NCI-H2081 treated with DMSO at 0.1 percent for 48 hours (cell line): ENCODE measurements at regions not wholly inside any gene's neighbourhood (a gene's known extent, or its start where the extent isn't known, plus 50 kb on each side); places are given as distances from the start of the nearest gene placed in this dataset.
"Not testable (repeated sequence)": the region's sequence is repeated elsewhere in the genome, so short reads cannot be mapped to it uniquely, and the experiment has no call there.

Experiments used
- DNase-seq: peaks from one replicate; lab custom pipeline; 2025; lab: John Stamatoyannopoulos, UW

GRCh38 chr5:108529381-108529780, 147.5 kb upstream of the FBXL17 start:
- DNase-seq, result no peak

- no peak for DNase-seq
Measured at GRCh38 chr5:108528655-108529054, 146.8 kb upstream of the FBXL17 start.

GRCh38 chr5:108524564-108524963, 142.7 kb upstream of the FBXL17 start:
- no peak for DNase-seq

GRCh38 chr5:108523360-108523759, 141.5 kb upstream of the FBXL17 start:
- no peak for DNase-seq

GRCh38 chr5:108521841-108522506, 140.1 kb upstream of the FBXL17 start:
- no peak for DNase-seq

GRCh38 chr5:108521011-108521700, 139.3 kb upstream of the FBXL17 start:
- no peak for DNase-seq

- no peak for DNase-seq
Measured at GRCh38 chr5:108516785-108517184, 134.9 kb upstream of the FBXL17 start.

- no peak for DNase-seq
Measured at GRCh38 chr5:108515517-108516105, 133.7 kb upstream of the FBXL17 start.

GRCh38 chr5:108508979-108509378, 127.1 kb upstream of the FBXL17 start:
- no peak for DNase-seq

GRCh38 chr5:108507631-108508030, 125.7 kb upstream of the FBXL17 start:
- DNase-seq, result no peak

GRCh38 chr5:108505608-108506007, 123.7 kb upstream of the FBXL17 start:
- DNase-seq, result no peak

GRCh38 chr5:108504974-108505373, 123.1 kb upstream of the FBXL17 start:
- no peak for DNase-seq

- no peak for DNase-seq
Measured at GRCh38 chr5:108503986-108504385, 122.1 kb upstream of the FBXL17 start.

- DNase-seq, result not testable (repeated sequence)
Measured at GRCh38 chr5:108495615-108496014, 113.7 kb upstream of the FBXL17 start.

- no peak for DNase-seq
Measured at GRCh38 chr5:108487951-108488350, 106.1 kb upstream of the FBXL17 start.

- DNase-seq, result no peak
Measured at GRCh38 chr5:108484035-108484434, 102.1 kb upstream of the FBXL17 start.

GRCh38 chr5:108481355-108481931, 99.5 kb upstream of the FBXL17 start:
- DNase-seq, result no peak

GRCh38 chr5:108472237-108472636, 90.3 kb upstream of the FBXL17 start:
- DNase-seq, result no peak

- DNase-seq, result no peak
Measured at GRCh38 chr5:108467563-108467962, 85.7 kb upstream of the FBXL17 start.

GRCh38 chr5:108461628-108462367, 79.9 kb upstream of the FBXL17 start:
- no peak for DNase-seq

GRCh38 chr5:108459769-108460168, 77.9 kb upstream of the FBXL17 start:
- DNase-seq, result no peak

GRCh38 chr5:108451269-108451668, 69.4 kb upstream of the FBXL17 start:
- DNase-seq, result no peak
